GM13976 (cell line): ENCODE measurements at regions not wholly inside any gene's neighbourhood (a gene's known extent, or its start where the extent isn't known, plus 50 kb on each side); places are given as distances from the start of the nearest gene placed in this dataset.

Experiments used
- DNase-seq: peaks from one replicate; pipeline ENCODE4 v3.0.0; 2012; ENCODE audit warnings: low spot score
- CTCF ChIP-seq: IDR thresholded peaks from 2 replicates; pipeline ENCODE4 v1.5.1; 2012; ENCODE audit warnings: borderline replicate concordance, mild to moderate bottlenecking; ENCODE audit not compliant: insufficient read depth; ENCODE audit errors: extremely low read depth, missing control alignments, control extremely low read depth
- in situ Hi-C: fragments of 300-500 bp; cut with MboI; formaldehyde crosslinking; loops from one replicate; pipeline ENCODE4 v1.12.0; 2022; ENCODE audit warnings: low sequenced_read_pairs, mixed read lengths, inconsistent platforms; ENCODE audit not compliant: unreplicated experiment

- DNase-seq = no peak
- TF ChIP-seq CTCF = no peak
- in situ Hi-C loops = no loop called here
Measured at GRCh38 chr9:8062459-8062858, 262.9 kb upstream of the DMAC1 start.

GRCh38 chr9:8053501-8053900 lies 253.9 kb upstream of the DMAC1 start:
- no peak for DNase-seq
- in situ Hi-C loops = no loop called here
- TF ChIP-seq CTCF = no peak

- TF ChIP-seq CTCF = no peak
- in situ Hi-C loops = no loop called here
- DNase-seq = no peak
Measured at GRCh38 chr9:8052991-8053390, 253.4 kb upstream of the DMAC1 start.

GRCh38 chr9:8037745-8038144 lies 238.2 kb upstream of the DMAC1 start:
- DNase-seq = no peak
- in situ Hi-C loops = no loop called here
- no peak for TF ChIP-seq CTCF

GRCh38 chr9:8036914-8037524 lies 237.4 kb upstream of the DMAC1 start:
- in situ Hi-C loops = no loop called here
- no peak for DNase-seq
- TF ChIP-seq CTCF = no peak

- in situ Hi-C loops = no loop called here
- TF ChIP-seq CTCF = no peak
- DNase-seq = no peak
Measured at GRCh38 chr9:8033794-8034193, 234.2 kb upstream of the DMAC1 start.
